Right lobe of liver (tissue), 4 donors: ENCODE measurements at regions not wholly inside any gene's neighbourhood (a gene's known extent, or its start where the extent isn't known, plus 50 kb on each side); places are given as distances from the start of the nearest gene placed in this dataset.

Experiments used
- POLR2A ChIP-seq: fragments of 450-650 bp; IDR thresholded peaks from one replicate; pipeline ENCODE4 v1.6.1; 2017; ENCODE audit warnings: antibody characterized with exemption, mild to moderate bottlenecking
- TF ChIP-seq, protein P1 (sequence below), 4 donors: fragments of 200-600 bp in 3 of 4; fragments of 450-650 bp in 1 of 4; IDR thresholded peaks; one replicate each; pipeline versions ENCODE4 v1.5.1 to v1.8.0; 2016 to 2022; ENCODE audit warnings: antibody characterized with exemption in 4 of 4, mild to moderate bottlenecking in 2 of 4
- donor health status: DM: no; HTN: no; CAD: no.
- donor health status: DM: no; HTN: no; CAD: no.
- donor health status: DM: no; HTN: yes; CAD: no.

DNA sequence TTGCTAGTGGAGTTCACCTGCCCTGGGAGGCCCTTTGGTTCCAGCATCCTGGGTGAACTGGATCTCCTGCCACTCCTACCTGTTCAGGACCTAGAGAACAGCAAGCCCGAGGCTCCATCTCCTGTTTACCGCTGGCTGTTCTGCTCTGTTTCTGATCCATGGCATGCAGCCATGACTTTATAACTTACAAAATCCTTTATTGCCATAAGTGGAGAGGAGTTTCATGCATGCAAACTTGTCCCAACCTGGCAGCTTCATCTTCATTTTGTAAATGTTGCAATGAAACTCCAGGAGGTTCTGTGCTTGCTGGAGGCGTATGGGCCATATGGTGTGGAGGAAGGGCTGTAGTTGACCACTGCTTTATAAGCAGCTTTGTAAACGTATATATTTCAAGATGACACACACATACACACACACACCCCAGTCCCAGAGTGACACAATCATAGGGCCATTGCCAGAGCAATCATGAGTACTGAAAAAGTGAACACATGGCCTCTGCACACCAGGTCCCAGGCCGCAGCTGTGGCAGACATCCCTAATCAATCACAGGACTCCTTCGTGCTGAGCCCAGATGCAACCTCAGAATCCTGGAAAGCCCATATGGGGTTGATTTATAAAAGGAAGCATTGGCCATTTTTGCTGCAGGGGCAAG lies 69.0 kb downstream of the UBIAD1 start:
- TF ChIP-seq, protein P1, sequence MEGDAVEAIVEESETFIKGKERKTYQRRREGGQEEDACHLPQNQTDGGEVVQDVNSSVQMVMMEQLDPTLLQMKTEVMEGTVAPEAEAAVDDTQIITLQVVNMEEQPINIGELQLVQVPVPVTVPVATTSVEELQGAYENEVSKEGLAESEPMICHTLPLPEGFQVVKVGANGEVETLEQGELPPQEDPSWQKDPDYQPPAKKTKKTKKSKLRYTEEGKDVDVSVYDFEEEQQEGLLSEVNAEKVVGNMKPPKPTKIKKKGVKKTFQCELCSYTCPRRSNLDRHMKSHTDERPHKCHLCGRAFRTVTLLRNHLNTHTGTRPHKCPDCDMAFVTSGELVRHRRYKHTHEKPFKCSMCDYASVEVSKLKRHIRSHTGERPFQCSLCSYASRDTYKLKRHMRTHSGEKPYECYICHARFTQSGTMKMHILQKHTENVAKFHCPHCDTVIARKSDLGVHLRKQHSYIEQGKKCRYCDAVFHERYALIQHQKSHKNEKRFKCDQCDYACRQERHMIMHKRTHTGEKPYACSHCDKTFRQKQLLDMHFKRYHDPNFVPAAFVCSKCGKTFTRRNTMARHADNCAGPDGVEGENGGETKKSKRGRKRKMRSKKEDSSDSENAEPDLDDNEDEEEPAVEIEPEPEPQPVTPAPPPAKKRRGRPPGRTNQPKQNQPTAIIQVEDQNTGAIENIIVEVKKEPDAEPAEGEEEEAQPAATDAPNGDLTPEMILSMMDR (IDR thresholded peaks at IDR 0.05), result no peak
- TF ChIP-seq POLR2A, result no peak
